Fibroblast of skin of right biceps (primary cell): ENCODE measurements at regions not wholly inside any gene's neighbourhood (a gene's known extent, or its start where the extent isn't known, plus 50 kb on each side); places are given as distances from the start of the nearest gene placed in this dataset.

ENCODE experiments used
- DNase-seq: peaks from one replicate; pipeline ENCODE4 v3.0.0-alpha.2; 2013

GRCh38 chr5:58056546-58056945 is 403.3 kb downstream of the PLK2 start:
- peak; percentile 50 for DNase-seq

- DNase-seq: no peak
Observed at GRCh38 chr5:58054018-58054417, 405.9 kb downstream of the PLK2 start.

- no peak for DNase-seq
Observed at GRCh38 chr5:58048954-58049353, 410.9 kb downstream of the PLK2 start.

- no peak for DNase-seq
Observed at GRCh38 chr5:58048185-58048925, 411.5 kb downstream of the PLK2 start.

GRCh38 chr5:58046371-58046770 is 413.5 kb downstream of the PLK2 start:
- no peak for DNase-seq

GRCh38 chr5:58044166-58044565 is 415.7 kb downstream of the PLK2 start:
- DNase-seq: no peak

GRCh38 chr5:58043032-58043945 is 416.6 kb downstream of the PLK2 start:
- no peak for DNase-seq

- DNase-seq: no peak
Observed at GRCh38 chr5:58041884-58042283, 418.0 kb downstream of the PLK2 start.

GRCh38 chr5:58040846-58041245 is 419.0 kb downstream of the PLK2 start:
- DNase-seq: no peak

- DNase-seq: no peak
Observed at GRCh38 chr5:58040044-58040443, 419.8 kb downstream of the PLK2 start.

GRCh38 chr5:58037899-58038298 is 422.0 kb downstream of the PLK2 start:
- DNase-seq: no peak

GRCh38 chr5:58025809-58026208 is 434.1 kb downstream of the PLK2 start:
- no peak for DNase-seq

- no peak for DNase-seq
Observed at GRCh38 chr5:58024151-58024550, 435.7 kb downstream of the PLK2 start.

GRCh38 chr5:58022055-58022454 is 437.8 kb downstream of the PLK2 start:
- no peak for DNase-seq

GRCh38 chr5:58021466-58021865 is 438.4 kb downstream of the PLK2 start:
- DNase-seq: no peak

GRCh38 chr5:58019614-58020013 is 440.3 kb downstream of the PLK2 start:
- peak; percentile 78 for DNase-seq

GRCh38 chr5:58018016-58018415 is 441.9 kb downstream of the PLK2 start:
- no peak for DNase-seq

- no peak for DNase-seq
Observed at GRCh38 chr5:58016877-58017276, 443.0 kb downstream of the PLK2 start.

GRCh38 chr5:58016358-58016757 is 443.5 kb downstream of the PLK2 start:
- DNase-seq: peak; percentile 66

GRCh38 chr5:58015175-58015574 is 444.7 kb downstream of the PLK2 start:
- DNase-seq: no peak

- DNase-seq: no peak
Observed at GRCh38 chr5:58013542-58014258, 446.2 kb downstream of the PLK2 start.

GRCh38 chr5:58012801-58013315 is 447.0 kb downstream of the PLK2 start:
- no peak for DNase-seq

- DNase-seq: peak; percentile 27
Observed at GRCh38 chr5:58012102-58012501, 447.8 kb downstream of the PLK2 start.
